Endodermal cell (in vitro differentiated cells): ENCODE measurements at regions not wholly inside any gene's neighbourhood (a gene's known extent, or its start where the extent isn't known, plus 50 kb on each side); places are given as distances from the start of the nearest gene placed in this dataset.
"Not testable (repeated sequence)": the region's sequence is repeated elsewhere in the genome, so short reads cannot be mapped to it uniquely, and the experiment has no call there.

Source experiments
- DNase-seq: peaks from one replicate; pipeline ENCODE4 v3.0.0-alpha.2; 2017
- H3K27ac ChIP-seq: 2 replicates; pipeline ENCODE4 v1.5.1; 2013; ENCODE audit warnings: mild to moderate bottlenecking, low read depth, low read length, moderate library complexity
- H3K27me3 ChIP-seq: 2 replicates; pipeline ENCODE4 v1.6.1; 2013; ENCODE audit warnings: mild to moderate bottlenecking, low read length, moderate library complexity; ENCODE audit not compliant: insufficient read depth, control insufficient read depth, poor library complexity, severe bottlenecking
- H3K36me3 ChIP-seq: 2 replicates; pipeline ENCODE4 v1.7.0; 2013; ENCODE audit warnings: mild to moderate bottlenecking, low read length, moderate library complexity; ENCODE audit not compliant: control insufficient read depth, insufficient read depth
- H3K4me1 ChIP-seq: one replicate; pipeline ENCODE4 v1.7.0; 2013; ENCODE audit warnings: low read length; ENCODE audit not compliant: control insufficient read depth, insufficient read depth
- H3K4me3 ChIP-seq: 2 replicates; pipeline ENCODE4 v1.5.1; 2013; ENCODE audit warnings: mild to moderate bottlenecking, low read length, moderate library complexity
- H3K9ac ChIP-seq: 2 replicates; pipeline ENCODE4 v1.6.1; 2013; ENCODE audit warnings: mild to moderate bottlenecking, low read length, moderate library complexity; ENCODE audit not compliant: poor library complexity, severe bottlenecking; ENCODE audit errors: extremely low read depth
- H3K9me3 ChIP-seq: 2 replicates; pipeline ENCODE4 v1.6.1; 2013; ENCODE audit warnings: mild to moderate bottlenecking, low read length, moderate library complexity; ENCODE audit not compliant: control insufficient read depth
- H3K27ac Mint-ChIP-seq: 2 replicates; pipeline ENCODE4 v1.8.0; 2020; ENCODE audit warnings: mixed read lengths
- H3K27me3 Mint-ChIP-seq: 2 replicates; pipeline ENCODE4 v1.8.0; 2021; ENCODE audit warnings: mild to moderate bottlenecking, mixed read lengths; ENCODE audit not compliant: insufficient read depth
- H3K36me3 Mint-ChIP-seq: 2 replicates; pipeline ENCODE4 v1.8.0; 2020; ENCODE audit warnings: low read depth, mixed read lengths
- H3K4me1 Mint-ChIP-seq: 2 replicates; pipeline ENCODE4 v1.8.0; 2020; ENCODE audit warnings: mixed read lengths
- H3K4me3 Mint-ChIP-seq: 2 replicates; pipeline ENCODE4 v1.8.0; 2020; ENCODE audit warnings: mild to moderate bottlenecking, moderate library complexity, mixed read lengths
- H3K9me3 Mint-ChIP-seq: 2 replicates; pipeline ENCODE4 v1.8.0; 2020; ENCODE audit warnings: mild to moderate bottlenecking, mixed read lengths
- CTCF ChIP-seq: fragments of 200-600 bp; sonication (generic); conservative IDR thresholded peaks from 2 replicates; pipeline ENCODE4 v1.5.0; 2021; ENCODE audit warnings: antibody characterized with exemption, mild to moderate bottlenecking
- WGBS, 2 experiments: methylation state at CpG; one replicate each; pipeline versions ENCODE4 v1.1.5 to v1.1.7; 2013; ENCODE audit warnings: missing lambda C conversion rate in 2 of 2, mixed read lengths in 1 of 2; ENCODE audit not compliant: insufficient coverage in 1 of 2, insufficient read length in 1 of 2; 5-methylcytosine and 5-hydroxymethylcytosine counted together

GRCh38 chr6:80502871-80503270 is 396.4 kb downstream of the BCKDHB start:
- Histone ChIP-seq H3K27me3 (no peaks in the 10 kb centered on the region), H3K4me3 (no peak overlapping the region), H3K36me3 (no peaks in the 10 kb centered on the region), H3K9ac (no peak overlapping the region), H3K4me1 (no peaks in the 10 kb centered on the region), H3K27ac (no peak overlapping the region), H3K9me3 (no peaks in the 10 kb centered on the region)
- H3K27me3 Mint-ChIP-seq: no peaks in the 10 kb centered on the region
- no peak overlapping the region for H3K4me3 Mint-ChIP-seq
- no peak overlapping the region for H3K27ac Mint-ChIP-seq
- no peak for DNase-seq
- no peaks in the 10 kb centered on the region for H3K36me3 Mint-ChIP-seq
- no peaks in the 10 kb centered on the region for H3K4me1 Mint-ChIP-seq
- TF ChIP-seq CTCF: no peak
- WGBS, 2 experiments: 100% methylated on average over 1 of the region's 1 CpG
- no peaks in the 10 kb centered on the region for H3K9me3 Mint-ChIP-seq

- no peak overlapping the region for H3K27ac Mint-ChIP-seq
- peaks cover 2% of the 10 kb centered on the region for H3K36me3 Mint-ChIP-seq
- Histone ChIP-seq H3K4me1 (no peaks in the 10 kb centered on the region), H3K9ac (no peak overlapping the region), H3K9me3 (no peaks in the 10 kb centered on the region), H3K4me3 (no peak overlapping the region), H3K27me3 (no peaks in the 10 kb centered on the region), H3K36me3 (no peaks in the 10 kb centered on the region), H3K27ac (no peak overlapping the region)
- peaks cover 3% of the 10 kb centered on the region for H3K9me3 Mint-ChIP-seq
- peaks cover 1% of the 10 kb centered on the region for H3K4me1 Mint-ChIP-seq
- no peak overlapping the region for H3K4me3 Mint-ChIP-seq
- WGBS, 2 experiments: 88 to 94% methylated on average over 3 to 4 of the region's 4 CpGs
- no peak for TF ChIP-seq CTCF
- no peak for DNase-seq
- no peaks in the 10 kb centered on the region for H3K27me3 Mint-ChIP-seq
These were observed 395.2 kb downstream of the BCKDHB start for GRCh38 chr6:80501636-80502035.

- H3K9me3 Mint-ChIP-seq: peaks cover 14% of the 10 kb centered on the region
- H3K4me1 Mint-ChIP-seq, H3K4me1 ChIP-seq, H3K9me3 ChIP-seq, H3K27me3 ChIP-seq, H3K36me3 Mint-ChIP-seq, H3K27me3 Mint-ChIP-seq, H3K27ac Mint-ChIP-seq, H3K4me3 ChIP-seq, H3K4me3 Mint-ChIP-seq, H3K36me3 ChIP-seq, H3K27ac ChIP-seq, H3K9ac ChIP-seq: not testable (repeated sequence)
- WGBS, 2 experiments: 73 to 87% methylated on average over 12 to 18 of the region's 18 CpGs
- DNase-seq: peak; percentile 74
These were observed 391.4 kb downstream of the BCKDHB start for GRCh38 chr6:80497696-80498486.
